ENCODE measurements at regions not wholly inside any gene's neighbourhood (a gene's known extent, or its start where the extent isn't known, plus 50 kb on each side); places are given as distances from the start of the nearest gene placed in this dataset.
"Not testable (repeated sequence)": the region's sequence is repeated elsewhere in the genome, so short reads cannot be mapped to it uniquely, and the experiment has no call there.

DNA sequence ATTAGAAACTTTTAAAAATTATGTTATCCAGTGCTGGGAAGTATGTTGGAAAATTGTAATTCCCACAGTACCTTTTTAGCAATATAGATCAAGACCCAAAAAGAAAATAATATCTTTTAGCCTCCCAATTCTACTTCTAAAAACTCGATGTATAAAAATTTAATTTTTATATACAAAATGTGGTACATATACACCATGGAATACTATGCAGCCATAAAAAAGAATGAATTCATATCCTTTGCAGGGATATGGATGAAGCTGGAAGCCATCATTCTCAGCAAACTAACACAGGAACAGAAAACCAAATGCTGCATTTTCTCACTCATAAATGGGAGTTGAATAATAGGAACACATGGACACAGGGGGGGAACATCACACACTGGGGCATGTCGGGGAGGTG is 254.5 kb downstream of the MEX3B start:
- TF ChIP-seq, protein P1, sequence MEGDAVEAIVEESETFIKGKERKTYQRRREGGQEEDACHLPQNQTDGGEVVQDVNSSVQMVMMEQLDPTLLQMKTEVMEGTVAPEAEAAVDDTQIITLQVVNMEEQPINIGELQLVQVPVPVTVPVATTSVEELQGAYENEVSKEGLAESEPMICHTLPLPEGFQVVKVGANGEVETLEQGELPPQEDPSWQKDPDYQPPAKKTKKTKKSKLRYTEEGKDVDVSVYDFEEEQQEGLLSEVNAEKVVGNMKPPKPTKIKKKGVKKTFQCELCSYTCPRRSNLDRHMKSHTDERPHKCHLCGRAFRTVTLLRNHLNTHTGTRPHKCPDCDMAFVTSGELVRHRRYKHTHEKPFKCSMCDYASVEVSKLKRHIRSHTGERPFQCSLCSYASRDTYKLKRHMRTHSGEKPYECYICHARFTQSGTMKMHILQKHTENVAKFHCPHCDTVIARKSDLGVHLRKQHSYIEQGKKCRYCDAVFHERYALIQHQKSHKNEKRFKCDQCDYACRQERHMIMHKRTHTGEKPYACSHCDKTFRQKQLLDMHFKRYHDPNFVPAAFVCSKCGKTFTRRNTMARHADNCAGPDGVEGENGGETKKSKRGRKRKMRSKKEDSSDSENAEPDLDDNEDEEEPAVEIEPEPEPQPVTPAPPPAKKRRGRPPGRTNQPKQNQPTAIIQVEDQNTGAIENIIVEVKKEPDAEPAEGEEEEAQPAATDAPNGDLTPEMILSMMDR (IDR thresholded peaks at IDR 0.05): not testable (repeated sequence)
- not testable (repeated sequence) for TF ChIP-seq CEBPB (IDR thresholded peaks at IDR 0.05); BHLHE40 (IDR thresholded peaks at IDR 0.05; ENCODE audit: low read depth, low read length); POLR2A (IDR thresholded peaks at IDR 0.05; ENCODE audit: low read length); NR3C1 (IDR thresholded peaks at IDR 0.05); MAFK (IDR thresholded peaks at IDR 0.05; ENCODE audit: partially characterized antibody); NFE2L2 (conservative IDR thresholded peaks at IDR 0.05; ENCODE audit: low read length)
- TF ChIP-seq, protein P2, sequence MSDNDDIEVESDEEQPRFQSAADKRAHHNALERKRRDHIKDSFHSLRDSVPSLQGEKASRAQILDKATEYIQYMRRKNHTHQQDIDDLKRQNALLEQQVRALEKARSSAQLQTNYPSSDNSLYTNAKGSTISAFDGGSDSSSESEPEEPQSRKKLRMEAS (IDR thresholded peaks at IDR 0.05): not testable (repeated sequence)
- TF ChIP-seq, protein P3, sequence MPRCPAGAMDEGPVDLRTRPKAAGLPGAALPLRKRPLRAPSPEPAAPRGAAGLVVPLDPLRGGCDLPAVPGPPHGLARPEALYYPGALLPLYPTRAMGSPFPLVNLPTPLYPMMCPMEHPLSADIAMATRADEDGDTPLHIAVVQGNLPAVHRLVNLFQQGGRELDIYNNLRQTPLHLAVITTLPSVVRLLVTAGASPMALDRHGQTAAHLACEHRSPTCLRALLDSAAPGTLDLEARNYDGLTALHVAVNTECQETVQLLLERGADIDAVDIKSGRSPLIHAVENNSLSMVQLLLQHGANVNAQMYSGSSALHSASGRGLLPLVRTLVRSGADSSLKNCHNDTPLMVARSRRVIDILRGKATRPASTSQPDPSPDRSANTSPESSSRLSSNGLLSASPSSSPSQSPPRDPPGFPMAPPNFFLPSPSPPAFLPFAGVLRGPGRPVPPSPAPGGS (IDR thresholded peaks at IDR 0.05): not testable (repeated sequence)

Data from A549 (cell line).